ENCODE measurements at regions not wholly inside any gene's neighbourhood (a gene's known extent, or its start where the extent isn't known, plus 50 kb on each side); places are given as distances from the start of the nearest gene placed in this dataset.

DNA sequence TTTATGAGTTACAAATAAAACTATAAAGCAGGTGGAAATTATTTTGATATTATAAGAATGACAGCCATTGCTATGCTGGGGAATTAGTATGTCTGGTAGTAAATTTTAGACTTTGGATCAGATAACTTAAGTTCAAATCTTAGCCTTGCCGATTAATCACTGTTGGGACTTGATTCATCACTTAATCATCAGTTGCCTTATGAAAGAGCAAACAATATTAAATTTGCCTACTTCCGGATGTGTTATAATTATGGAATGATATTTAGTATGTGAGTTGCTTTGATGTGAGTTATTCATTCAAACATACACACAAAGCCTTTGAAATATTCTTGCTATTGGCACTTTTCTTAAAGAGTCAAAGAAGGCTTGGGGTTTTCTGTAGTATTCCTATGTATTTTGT, 717.7 kb downstream of the BRINP1 start (continued):
- TF ChIP-seq CSRNP3 (CRISPR knock-in tag; IDR thresholded peaks at IDR 0.05) (no peak), SNAI2 (CRISPR knock-in tag; IDR thresholded peaks at IDR 0.05) (no peak)

DNA sequence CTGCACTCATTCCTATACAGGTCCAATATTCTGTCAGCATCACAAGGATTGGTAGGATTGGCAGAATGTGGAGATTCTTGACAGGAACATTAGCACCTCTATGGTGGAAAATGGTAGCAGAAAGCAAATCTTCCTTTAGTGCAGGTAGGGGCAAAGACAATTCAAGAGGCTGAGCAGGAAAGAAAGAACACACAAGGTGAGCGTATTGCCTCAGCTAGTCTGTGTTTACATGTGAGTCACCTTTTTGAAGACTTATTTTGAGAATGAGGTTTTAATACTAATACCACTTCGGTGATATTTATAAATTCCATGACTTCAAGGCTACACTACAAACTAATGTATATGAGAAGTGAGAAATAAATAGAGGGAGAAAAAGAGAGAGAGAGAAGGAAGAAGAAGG, 717.0 kb downstream of the BRINP1 start:
- TF ChIP-seq PPARA (CRISPR knock-in tag; IDR thresholded peaks at IDR 0.05; ENCODE audit: borderline replicate concordance) (no peak), TCF4 (CRISPR knock-in tag; IDR thresholded peaks at IDR 0.05; ENCODE audit: borderline replicate concordance) (no peak), ISL1 (CRISPR knock-in tag; IDR thresholded peaks at IDR 0.05) (no peak), SNAI2 (CRISPR knock-in tag; IDR thresholded peaks at IDR 0.05) (no peak), ZFP30 (CRISPR knock-in tag; IDR thresholded peaks at IDR 0.05) (no peak), TOX (CRISPR knock-in tag; IDR thresholded peaks at IDR 0.05; ENCODE audit: borderline replicate concordance) (no peak), CSRNP3 (CRISPR knock-in tag; IDR thresholded peaks at IDR 0.05) (no peak), ZFP3 (CRISPR knock-in tag; IDR thresholded peaks at IDR 0.05) (no peak), ZNF565 (CRISPR knock-in tag; conservative IDR thresholded peaks at IDR 0.05; ENCODE audit: low read depth) (no peak), ARNTL (CRISPR knock-in tag; IDR thresholded peaks at IDR 0.05; ENCODE audit: borderline replicate concordance, low read depth) (no peak), ZC3H10 (CRISPR knock-in tag; IDR thresholded peaks at IDR 0.05) (no peak), ZNF8 (CRISPR knock-in tag; IDR thresholded peaks at IDR 0.05) (no peak)
- no peak for ATAC-seq

GRCh38 chr9:118652912-118653311, 716.3 kb downstream of the BRINP1 start:
- TF ChIP-seq ZNF565 (CRISPR knock-in tag; conservative IDR thresholded peaks at IDR 0.05; ENCODE audit: low read depth) (no peak), ZNF8 (CRISPR knock-in tag; IDR thresholded peaks at IDR 0.05) (no peak), SNAI2 (CRISPR knock-in tag; IDR thresholded peaks at IDR 0.05) (no peak), CSDC2 (CRISPR knock-in tag; IDR thresholded peaks at IDR 0.05) (no peak), TCF4 (CRISPR knock-in tag; IDR thresholded peaks at IDR 0.05; ENCODE audit: borderline replicate concordance) (no peak), BACH2 (CRISPR knock-in tag; IDR thresholded peaks at IDR 0.05; ENCODE audit: borderline replicate concordance) (no peak), ZFP30 (CRISPR knock-in tag; IDR thresholded peaks at IDR 0.05) (no peak), ESRRG (CRISPR knock-in tag; IDR thresholded peaks at IDR 0.05) (no peak)
- ATAC-seq = no peak

DNA sequence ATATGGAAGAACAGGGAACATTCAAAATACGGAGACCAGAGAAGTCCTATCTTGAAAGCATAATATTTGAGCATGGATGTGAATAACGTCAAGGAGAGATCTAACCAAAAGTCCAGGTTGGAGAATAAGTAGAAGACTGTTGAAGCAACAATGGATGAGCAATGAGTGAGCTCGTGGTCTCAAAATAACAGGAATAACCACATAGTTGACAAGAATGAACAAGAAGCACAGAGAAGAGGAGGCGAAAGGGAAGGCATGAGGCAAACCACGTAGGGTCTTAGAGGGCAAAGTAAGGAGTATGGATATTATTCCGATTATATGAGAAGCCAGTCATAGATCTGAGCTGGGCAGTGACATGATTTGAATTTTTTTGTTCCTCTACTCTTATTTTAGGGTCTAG, 710.2 kb downstream of the BRINP1 start:
- no peak for TF ChIP-seq ZC3H10 (CRISPR knock-in tag; IDR thresholded peaks at IDR 0.05)
- no peak for TF ChIP-seq ZNF8 (CRISPR knock-in tag; IDR thresholded peaks at IDR 0.05)
- TF ChIP-seq CSDC2 (CRISPR knock-in tag; IDR thresholded peaks at IDR 0.05) = no peak
- TF ChIP-seq TOX (CRISPR knock-in tag; IDR thresholded peaks at IDR 0.05; ENCODE audit: borderline replicate concordance) = no peak
- no peak for TF ChIP-seq POU6F1 (CRISPR knock-in tag; IDR thresholded peaks at IDR 0.05; ENCODE audit: borderline replicate concordance, low read depth)
- no peak for TF ChIP-seq RARB (CRISPR knock-in tag; IDR thresholded peaks at IDR 0.05)
- no peak for TF ChIP-seq PATZ1 (CRISPR knock-in tag; IDR thresholded peaks at IDR 0.05; ENCODE audit: borderline replicate concordance)
- TF ChIP-seq BACH2 (CRISPR knock-in tag; IDR thresholded peaks at IDR 0.05; ENCODE audit: borderline replicate concordance) = no peak
- TF ChIP-seq OSR1 (CRISPR knock-in tag; IDR thresholded peaks at IDR 0.05) = no peak
- no peak for TF ChIP-seq TSHZ2 (CRISPR knock-in tag; IDR thresholded peaks at IDR 0.05)
- TF ChIP-seq ARNTL (CRISPR knock-in tag; IDR thresholded peaks at IDR 0.05; ENCODE audit: borderline replicate concordance, low read depth) = no peak
- no peak for TF ChIP-seq ZNF70 (CRISPR knock-in tag; IDR thresholded peaks at IDR 0.05)
- TF ChIP-seq TCF4 (CRISPR knock-in tag; IDR thresholded peaks at IDR 0.05; ENCODE audit: borderline replicate concordance) = no peak
- TF ChIP-seq SNAI2 (CRISPR knock-in tag; IDR thresholded peaks at IDR 0.05) = no peak
- TF ChIP-seq ESRRG (CRISPR knock-in tag; IDR thresholded peaks at IDR 0.05) = no peak
- no peak for TF ChIP-seq ISL1 (CRISPR knock-in tag; IDR thresholded peaks at IDR 0.05)
- TF ChIP-seq ZFP3 (CRISPR knock-in tag; IDR thresholded peaks at IDR 0.05) = no peak
- no peak for ATAC-seq
